CD14-positive monocyte (primary cell): ENCODE measurements at regions not wholly inside any gene's neighbourhood (a gene's known extent, or its start where the extent isn't known, plus 50 kb on each side); places are given as distances from the start of the nearest gene placed in this dataset.

Source experiments
- DNase-seq, 3 donors: peaks; one replicate each; pipeline ENCODE4 v3.0.0-alpha.2; 2011 to 2022
- H2AFZ ChIP-seq: 2 replicates; pipeline ENCODE4 v1.6.0; 2012; ENCODE audit warnings: mild to moderate bottlenecking, low read depth, low read length, inconsistent platforms; ENCODE audit not compliant: insufficient read depth, poor library complexity, severe bottlenecking
- H3K27ac ChIP-seq, 2 donors: 1 replicate in 1 of 2; 2 replicates in 1 of 2; pipeline ENCODE4 v1.5.1; 2012 to 2013; ENCODE audit warnings: low read length in 2 of 2, control low read depth in 1 of 2, inconsistent platforms in 1 of 2, low read depth in 1 of 2, mild to moderate bottlenecking in 1 of 2
- H3K27me3 ChIP-seq, 2 donors: one replicate each; pipeline versions ENCODE4 v1.6.0 to v1.6.1; 2011 to 2013; ENCODE audit warnings: low read length in 2 of 2; ENCODE audit not compliant: control insufficient read depth in 2 of 2, insufficient read depth in 2 of 2
- H3K36me3 ChIP-seq, 2 donors: replicated peaks in 1 of 2; 1 replicate in 1 of 2; 2 replicates in 1 of 2; pipeline versions ENCODE4 v1.5.1 to v1.6.1; 2012 to 2013; ENCODE audit warnings: low read length in 2 of 2, control low read depth in 1 of 2, inconsistent platforms in 1 of 2, mild to moderate bottlenecking in 1 of 2; ENCODE audit not compliant: insufficient read depth in 2 of 2, control insufficient read depth in 1 of 2
- H3K4me1 ChIP-seq, 2 donors: 1 replicate in 1 of 2; 2 replicates in 1 of 2; pipeline versions ENCODE4 v1.5.1 to v1.6.1; 2012 to 2013; ENCODE audit warnings: low read length in 2 of 2, control low read depth in 1 of 2, inconsistent platforms in 1 of 2, mild to moderate bottlenecking in 1 of 2, moderate library complexity in 1 of 2; ENCODE audit not compliant: insufficient read depth in 2 of 2, control insufficient read depth in 1 of 2
- H3K4me2 ChIP-seq: replicated peaks from 2 replicates; pipeline ENCODE3; 2012; ENCODE audit warnings: low read length, moderate library complexity, mild to moderate bottlenecking; ENCODE audit not compliant: poor library complexity, severe bottlenecking; ENCODE audit errors: extremely low read depth
- H3K4me3 ChIP-seq, 3 experiments: fragments of 200-600 bp in 1 of 3; sonication (generic) in 1 of 3; replicated peaks in 1 of 3; 1 replicate in 2 of 3; 2 replicates in 1 of 3; pipeline ENCODE4 v1.5.1; 2011 to 2013; ENCODE audit warnings: low read length in 3 of 3, mild to moderate bottlenecking in 3 of 3, control low read depth in 2 of 3, low read depth in 2 of 3, inconsistent platforms in 1 of 3, moderate library complexity in 1 of 3
- H3K79me2 ChIP-seq: 2 replicates; pipeline ENCODE4 v1.6.0; 2012; ENCODE audit warnings: mild to moderate bottlenecking, control low read depth, inconsistent platforms, low read length, moderate library complexity; ENCODE audit not compliant: insufficient read depth
- H3K9ac ChIP-seq: 2 replicates; pipeline ENCODE4 v1.6.0; 2017; ENCODE audit warnings: low read length, mild to moderate bottlenecking; ENCODE audit not compliant: insufficient read depth, poor library complexity, severe bottlenecking
- H3K9me3 ChIP-seq, 2 donors: replicated peaks in 1 of 2; 1 replicate in 1 of 2; 2 replicates in 1 of 2; pipeline versions ENCODE4 v1.5.1 to v1.6.1; 2012 to 2013; ENCODE audit warnings: low read length in 2 of 2, control low read depth in 1 of 2; ENCODE audit not compliant: control insufficient read depth in 1 of 2, insufficient read depth in 1 of 2
- H4K20me1 ChIP-seq: 2 replicates; pipeline ENCODE4 v1.6.0; 2012; ENCODE audit warnings: mild to moderate bottlenecking, low read length, control low read depth, moderate library complexity; ENCODE audit not compliant: insufficient read depth
- H3K27ac Mint-ChIP-seq, 7 donors: one replicate each; pipeline ENCODE4 v1.8.0; 2020; ENCODE audit warnings: mild to moderate bottlenecking in 7 of 7, mixed read lengths in 7 of 7, moderate library complexity in 6 of 7, inconsistent platforms in 2 of 7
- H3K27me3 Mint-ChIP-seq, 3 donors: one replicate each; pipeline ENCODE4 v1.8.0; 2021 to 2022; ENCODE audit warnings: low read depth in 3 of 3, mild to moderate bottlenecking in 3 of 3, mixed read lengths in 3 of 3, moderate library complexity in 3 of 3, inconsistent platforms in 1 of 3
- H3K36me3 Mint-ChIP-seq, 2 donors: one replicate each; pipeline ENCODE4 v1.8.0; 2020; ENCODE audit warnings: mixed read lengths in 2 of 2, inconsistent platforms in 1 of 2, mild to moderate bottlenecking in 1 of 2
- H3K4me1 Mint-ChIP-seq: one replicate; pipeline ENCODE4 v1.8.0; 2020; ENCODE audit warnings: mild to moderate bottlenecking, mixed read lengths
- H3K4me3 Mint-ChIP-seq, 2 donors: one replicate each; pipeline ENCODE4 v1.8.0; 2020; ENCODE audit warnings: mild to moderate bottlenecking in 2 of 2, mixed read lengths in 2 of 2, moderate library complexity in 1 of 2
- H3K9me3 Mint-ChIP-seq, 7 donors: one replicate each; pipeline ENCODE4 v1.8.0; 2020 to 2022; ENCODE audit warnings: mixed read lengths in 7 of 7, mild to moderate bottlenecking in 6 of 7, moderate library complexity in 6 of 7, inconsistent platforms in 2 of 7
- WGBS: methylation state at CpG from one replicate; pipeline ENCODE4 v1.1.5; 2013; ENCODE audit warnings: missing lambda C conversion rate; ENCODE audit not compliant: insufficient coverage; 5-methylcytosine and 5-hydroxymethylcytosine counted together
- intact Hi-C, 2 donors: fragments of 100-400 bp; cut with micrococcal nuclease; formaldehyde crosslinking; loops; one replicate each; pipeline versions ENCODE4 v1.15.0 to v1.15.1; 2023
- TF ChIP-seq, protein P1 (sequence below): fragments of 200-600 bp; IDR thresholded peaks from one replicate; pipeline ENCODE4 v1.8.0; 2022; ENCODE audit warnings: antibody characterized with exemption, mild to moderate bottlenecking

- TF ChIP-seq, protein P1, sequence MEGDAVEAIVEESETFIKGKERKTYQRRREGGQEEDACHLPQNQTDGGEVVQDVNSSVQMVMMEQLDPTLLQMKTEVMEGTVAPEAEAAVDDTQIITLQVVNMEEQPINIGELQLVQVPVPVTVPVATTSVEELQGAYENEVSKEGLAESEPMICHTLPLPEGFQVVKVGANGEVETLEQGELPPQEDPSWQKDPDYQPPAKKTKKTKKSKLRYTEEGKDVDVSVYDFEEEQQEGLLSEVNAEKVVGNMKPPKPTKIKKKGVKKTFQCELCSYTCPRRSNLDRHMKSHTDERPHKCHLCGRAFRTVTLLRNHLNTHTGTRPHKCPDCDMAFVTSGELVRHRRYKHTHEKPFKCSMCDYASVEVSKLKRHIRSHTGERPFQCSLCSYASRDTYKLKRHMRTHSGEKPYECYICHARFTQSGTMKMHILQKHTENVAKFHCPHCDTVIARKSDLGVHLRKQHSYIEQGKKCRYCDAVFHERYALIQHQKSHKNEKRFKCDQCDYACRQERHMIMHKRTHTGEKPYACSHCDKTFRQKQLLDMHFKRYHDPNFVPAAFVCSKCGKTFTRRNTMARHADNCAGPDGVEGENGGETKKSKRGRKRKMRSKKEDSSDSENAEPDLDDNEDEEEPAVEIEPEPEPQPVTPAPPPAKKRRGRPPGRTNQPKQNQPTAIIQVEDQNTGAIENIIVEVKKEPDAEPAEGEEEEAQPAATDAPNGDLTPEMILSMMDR, result no peak
- Histone ChIP-seq H3K4me2 (no peak overlapping the region), H3K4me3 (no peak overlapping the region), H3K36me3 (no peaks in the 10 kb centered on the region), H3K9me3 (peaks cover 0 to 7% of the 10 kb centered on the region in 2 donors), H4K20me1 (no peaks in the 10 kb centered on the region), H3K79me2 (no peaks in the 10 kb centered on the region), H3K27me3 (peaks cover 23 to 41% of the 10 kb centered on the region in 2 donors), H2AFZ (no peak overlapping the region), H3K4me1 (peaks cover 3 to 14% of the 10 kb centered on the region in 2 donors), H3K27ac (no peak overlapping the region), H3K9ac (no peak overlapping the region)
- intact Hi-C loops, result no loop called here
- H3K27me3 Mint-ChIP-seq, result peaks cover 34 to 56% (median 44%) of the 10 kb centered on the region in 3 donors
- H3K27ac Mint-ChIP-seq, result no peak overlapping the region
- H3K4me3 Mint-ChIP-seq, result no peak overlapping the region
- WGBS, result 79% methylated on average over 3 of the region's 6 CpGs
- no peaks in the 10 kb centered on the region for H3K36me3 Mint-ChIP-seq
- H3K9me3 Mint-ChIP-seq, result peaks cover 0 to 2% (median 0%) of the 10 kb centered on the region in 7 donors
- peaks cover 18% of the 10 kb centered on the region for H3K4me1 Mint-ChIP-seq
- no peak for DNase-seq
These were observed 201.3 kb downstream of the ABHD5 start for GRCh38 chr3:43892061-43892460.

DNA sequence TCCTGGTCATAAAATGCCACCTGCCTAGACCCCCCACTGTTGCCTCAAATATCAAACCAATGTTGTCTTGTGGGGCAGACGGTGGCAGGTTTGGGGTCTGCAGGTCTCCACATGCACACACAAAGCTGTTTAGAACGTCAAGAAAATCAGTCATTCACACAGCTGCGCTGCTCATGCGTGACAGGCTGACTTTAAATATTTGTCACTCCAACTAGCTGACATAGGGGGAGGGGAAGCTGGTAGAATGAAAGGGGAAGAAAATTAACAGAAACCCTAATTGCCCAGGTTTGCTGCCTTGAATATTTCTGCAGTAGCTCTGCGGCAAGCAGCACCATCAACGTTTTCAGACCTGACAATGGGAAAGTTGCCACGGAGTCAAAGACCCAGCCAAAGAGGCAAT, 201.8 kb downstream of the ABHD5 start:
- Mint-ChIP-seq H3K4me1 (peaks cover 18% of the 10 kb centered on the region), H3K27me3 (peaks cover 34 to 56% (median 44%) of the 10 kb centered on the region in 3 donors), H3K27ac (no peak overlapping the region), H3K36me3 (no peaks in the 10 kb centered on the region), H3K4me3 (no peak overlapping the region), H3K9me3 (peaks cover 0 to 2% (median 0%) of the 10 kb centered on the region in 7 donors)
- Histone ChIP-seq H3K9ac (no peak overlapping the region), H4K20me1 (no peaks in the 10 kb centered on the region), H2AFZ (no peak overlapping the region), H3K9me3 (peaks cover 0 to 7% of the 10 kb centered on the region in 2 donors), H3K27ac (no peak overlapping the region), H3K36me3 (no peaks in the 10 kb centered on the region), H3K79me2 (no peaks in the 10 kb centered on the region), H3K4me1 (peaks cover 3 to 14% of the 10 kb centered on the region in 2 donors), H3K27me3 (peaks cover 23 to 42% of the 10 kb centered on the region in 2 donors), H3K4me2 (no peak overlapping the region), H3K4me3 (no peak overlapping the region)
- 7% methylated on average over 3 of the region's 7 CpGs for WGBS
- TF ChIP-seq, protein P1, result no peak
- intact Hi-C loops, result no loop called here
- DNase-seq, result no peak
